ENCODE measurements at regions not wholly inside any gene's neighbourhood (a gene's known extent, or its start where the extent isn't known, plus 50 kb on each side); places are given as distances from the start of the nearest gene placed in this dataset.

DNA sequence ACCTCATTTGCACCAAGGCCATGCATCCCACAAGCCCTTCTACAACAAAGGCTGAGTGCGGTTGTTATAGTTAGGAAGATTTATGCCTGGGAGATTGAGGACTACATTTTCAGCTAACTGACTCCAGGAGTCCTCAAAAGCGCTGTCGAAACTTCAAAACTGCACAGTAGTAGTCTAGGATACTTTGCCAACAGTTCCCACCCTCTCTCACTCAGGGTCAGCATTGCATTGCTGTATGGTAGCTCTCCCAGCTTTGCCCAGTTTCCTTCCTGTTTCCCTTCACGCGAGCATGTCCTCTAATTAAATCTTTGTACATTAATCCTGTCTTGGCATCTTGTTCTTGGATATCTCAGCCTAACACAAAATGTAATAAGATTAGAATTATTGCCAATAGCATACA, 420.6 kb upstream of the UBE2E3 start:
- TF ChIP-seq, protein P1, sequence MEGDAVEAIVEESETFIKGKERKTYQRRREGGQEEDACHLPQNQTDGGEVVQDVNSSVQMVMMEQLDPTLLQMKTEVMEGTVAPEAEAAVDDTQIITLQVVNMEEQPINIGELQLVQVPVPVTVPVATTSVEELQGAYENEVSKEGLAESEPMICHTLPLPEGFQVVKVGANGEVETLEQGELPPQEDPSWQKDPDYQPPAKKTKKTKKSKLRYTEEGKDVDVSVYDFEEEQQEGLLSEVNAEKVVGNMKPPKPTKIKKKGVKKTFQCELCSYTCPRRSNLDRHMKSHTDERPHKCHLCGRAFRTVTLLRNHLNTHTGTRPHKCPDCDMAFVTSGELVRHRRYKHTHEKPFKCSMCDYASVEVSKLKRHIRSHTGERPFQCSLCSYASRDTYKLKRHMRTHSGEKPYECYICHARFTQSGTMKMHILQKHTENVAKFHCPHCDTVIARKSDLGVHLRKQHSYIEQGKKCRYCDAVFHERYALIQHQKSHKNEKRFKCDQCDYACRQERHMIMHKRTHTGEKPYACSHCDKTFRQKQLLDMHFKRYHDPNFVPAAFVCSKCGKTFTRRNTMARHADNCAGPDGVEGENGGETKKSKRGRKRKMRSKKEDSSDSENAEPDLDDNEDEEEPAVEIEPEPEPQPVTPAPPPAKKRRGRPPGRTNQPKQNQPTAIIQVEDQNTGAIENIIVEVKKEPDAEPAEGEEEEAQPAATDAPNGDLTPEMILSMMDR (IDR thresholded peaks at IDR 0.05; ENCODE audit: insufficient read depth, low read length, poor library complexity, severe bottlenecking): peak; percentile 25
- no peak overlapping the region for H3K4me3 ChIP-seq (ENCODE audit: low read depth, low read length)
- no peak for DNase-seq (ENCODE audit: low read depth)
- no peaks in the 10 kb centered on the region for H3K27me3 ChIP-seq (ENCODE audit: control insufficient read depth, insufficient read depth, low read length)
- no peaks in the 10 kb centered on the region for H3K36me3 ChIP-seq (ENCODE audit: control insufficient read depth, insufficient read depth, low read length)

DNA sequence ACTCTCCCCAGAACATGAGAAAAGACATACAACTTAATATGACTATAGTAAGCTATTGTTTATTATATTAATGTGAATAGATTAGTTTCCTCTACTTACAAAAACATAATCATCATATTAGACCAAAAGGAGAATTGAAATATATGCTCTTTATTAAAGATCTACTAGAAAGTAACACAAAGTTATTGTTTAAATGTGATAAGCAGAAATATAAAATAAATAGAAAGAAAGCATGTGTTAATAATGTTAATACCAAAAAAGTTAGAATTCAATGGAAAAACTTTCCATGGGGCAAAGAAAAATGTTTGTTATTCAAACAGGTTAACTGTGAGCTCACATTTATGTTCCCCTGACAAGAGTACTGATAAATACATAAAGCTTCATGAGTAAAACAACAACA, 421.4 kb upstream of the UBE2E3 start:
- no peak for DNase-seq (ENCODE audit: low read depth)
- no peak overlapping the region for H3K4me3 ChIP-seq (ENCODE audit: low read depth, low read length)
- H3K36me3 ChIP-seq (ENCODE audit: control insufficient read depth, insufficient read depth, low read length): no peaks in the 10 kb centered on the region
- TF ChIP-seq, protein P1 (IDR thresholded peaks at IDR 0.05; ENCODE audit: insufficient read depth, low read length, poor library complexity, severe bottlenecking): no peak
- no peaks in the 10 kb centered on the region for H3K27me3 ChIP-seq (ENCODE audit: control insufficient read depth, insufficient read depth, low read length)

DNA sequence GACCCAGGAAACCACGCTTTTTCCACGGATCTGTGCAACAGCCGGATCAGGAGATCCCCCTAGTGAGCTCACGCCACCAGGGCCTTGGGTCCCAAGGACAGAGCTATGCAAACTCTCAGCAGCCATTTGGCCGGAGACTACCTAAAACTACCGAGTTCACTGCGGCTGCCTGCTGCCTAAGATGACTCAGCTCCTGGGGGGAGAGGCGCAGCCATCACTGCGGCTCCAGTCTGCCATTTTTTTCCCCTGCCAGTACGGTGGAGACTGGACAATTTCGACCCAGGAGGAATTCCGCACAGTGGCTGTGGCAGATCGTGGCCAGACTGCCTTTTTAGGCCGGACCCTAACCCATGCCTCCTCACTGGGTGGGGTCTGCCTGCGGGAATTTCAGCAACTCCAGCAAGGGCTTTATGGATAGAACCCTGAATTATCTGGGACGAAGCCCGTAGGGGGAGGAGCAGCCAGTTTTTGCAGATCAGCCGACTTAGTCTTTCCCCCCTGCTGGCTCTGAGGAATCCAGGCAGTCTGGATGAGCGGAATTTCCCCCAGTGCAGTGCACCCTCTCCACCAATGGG, 424.9 kb upstream of the UBE2E3 start:
- Histone ChIP-seq H3K4me3 (ENCODE audit: low read depth, low read length) (no peak overlapping the region), H3K36me3 (ENCODE audit: control insufficient read depth, insufficient read depth, low read length) (no peaks in the 10 kb centered on the region), H3K27me3 (ENCODE audit: control insufficient read depth, insufficient read depth, low read length) (no peaks in the 10 kb centered on the region)
- no peak for DNase-seq (ENCODE audit: low read depth)
- TF ChIP-seq, protein P1 (IDR thresholded peaks at IDR 0.05; ENCODE audit: insufficient read depth, low read length, poor library complexity, severe bottlenecking): no peak

DNA sequence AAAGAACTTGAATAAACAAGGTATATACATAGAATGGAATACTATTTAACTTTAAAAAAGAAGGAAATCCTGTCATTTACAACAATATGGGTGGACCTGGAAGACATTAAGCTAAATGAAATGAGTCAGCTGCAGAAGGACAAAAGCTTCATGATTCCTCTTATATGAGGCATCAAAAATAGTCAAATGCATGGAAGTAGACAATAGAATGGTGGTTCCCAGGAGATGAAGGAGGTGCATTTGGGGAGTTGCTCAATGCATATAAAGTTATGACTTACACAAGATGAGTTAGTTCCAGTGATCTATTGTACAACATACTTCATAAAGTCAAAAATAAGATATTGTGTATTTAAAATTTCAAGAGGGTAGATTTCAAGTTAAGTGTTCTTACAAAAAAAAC, 426.1 kb upstream of the UBE2E3 start:
- Histone ChIP-seq H3K4me3 (ENCODE audit: low read depth, low read length) (no peak overlapping the region), H3K27me3 (ENCODE audit: control insufficient read depth, insufficient read depth, low read length) (no peaks in the 10 kb centered on the region), H3K36me3 (ENCODE audit: control insufficient read depth, insufficient read depth, low read length) (no peaks in the 10 kb centered on the region)
- TF ChIP-seq, protein P1 (IDR thresholded peaks at IDR 0.05; ENCODE audit: insufficient read depth, low read length, poor library complexity, severe bottlenecking): no peak
- DNase-seq (ENCODE audit: low read depth): no peak

DNA sequence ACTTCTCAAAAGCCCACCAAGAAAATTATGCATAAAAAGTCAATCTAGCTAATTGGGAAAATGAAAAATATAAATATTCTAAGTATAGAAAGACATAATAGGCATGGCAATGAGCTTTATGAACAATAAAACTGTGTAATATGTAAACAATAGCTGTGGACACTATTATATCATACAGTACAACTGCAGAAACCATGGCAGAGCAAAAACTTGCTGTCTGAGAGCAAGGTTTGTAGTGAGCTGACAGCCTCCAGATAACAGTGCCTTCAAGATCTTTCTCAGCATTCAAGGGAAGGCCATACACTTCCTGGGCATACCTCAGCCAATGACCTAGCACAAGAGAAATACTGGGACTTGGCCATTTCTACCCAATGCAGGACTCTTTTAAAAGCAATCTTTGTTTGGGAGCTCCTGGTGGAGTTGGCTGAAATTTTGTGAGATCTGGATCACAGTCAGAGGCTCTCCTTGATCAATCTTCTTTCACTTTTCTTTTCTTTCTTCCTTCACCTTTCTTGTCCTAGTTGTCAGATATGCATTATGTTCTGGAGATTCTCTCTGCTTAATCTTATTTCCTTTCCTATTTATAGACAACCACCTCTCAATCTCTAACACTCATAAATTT, 427.2 kb upstream of the UBE2E3 start:
- Histone ChIP-seq H3K36me3 (ENCODE audit: control insufficient read depth, insufficient read depth, low read length) (no peaks in the 10 kb centered on the region), H3K4me3 (ENCODE audit: low read depth, low read length) (no peak overlapping the region), H3K27me3 (ENCODE audit: control insufficient read depth, insufficient read depth, low read length) (no peaks in the 10 kb centered on the region)
- no peak for DNase-seq (ENCODE audit: low read depth)
- TF ChIP-seq, protein P1 (IDR thresholded peaks at IDR 0.05; ENCODE audit: insufficient read depth, low read length, poor library complexity, severe bottlenecking): no peak

DNA sequence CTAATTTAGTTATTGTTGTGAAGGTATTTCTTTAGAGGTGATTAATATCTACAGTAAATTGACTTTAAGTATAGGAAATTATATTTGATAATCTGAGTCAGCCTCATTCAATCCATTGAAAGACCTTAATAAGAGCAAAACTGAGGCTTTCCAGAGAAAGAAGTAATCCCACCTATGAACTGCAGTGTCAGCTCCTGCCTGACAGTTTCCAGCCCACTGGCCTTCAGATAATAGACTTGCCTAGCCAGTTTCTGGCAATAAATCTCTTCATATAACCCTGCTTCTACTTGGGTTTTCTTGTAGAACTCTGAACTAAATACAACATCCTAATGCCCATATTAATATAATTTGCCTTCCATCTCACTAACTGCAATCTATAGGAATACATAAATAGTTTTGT, 437.9 kb upstream of the UBE2E3 start:
- no peaks in the 10 kb centered on the region for H3K36me3 ChIP-seq (ENCODE audit: control insufficient read depth, insufficient read depth, low read length)
- H3K4me3 ChIP-seq (ENCODE audit: low read depth, low read length): no peak overlapping the region
- DNase-seq (ENCODE audit: low read depth): no peak
- TF ChIP-seq, protein P1 (IDR thresholded peaks at IDR 0.05; ENCODE audit: insufficient read depth, low read length, poor library complexity, severe bottlenecking): no peak
- H3K27me3 ChIP-seq (ENCODE audit: control insufficient read depth, insufficient read depth, low read length): no peaks in the 10 kb centered on the region

All from kidney epithelial cell (primary cell).